ENCODE measurements at regions not wholly inside any gene's neighbourhood (a gene's known extent, or its start where the extent isn't known, plus 50 kb on each side); places are given as distances from the start of the nearest gene placed in this dataset.
"Not testable (repeated sequence)": the region's sequence is repeated elsewhere in the genome, so short reads cannot be mapped to it uniquely, and the experiment has no call there.

DNA sequence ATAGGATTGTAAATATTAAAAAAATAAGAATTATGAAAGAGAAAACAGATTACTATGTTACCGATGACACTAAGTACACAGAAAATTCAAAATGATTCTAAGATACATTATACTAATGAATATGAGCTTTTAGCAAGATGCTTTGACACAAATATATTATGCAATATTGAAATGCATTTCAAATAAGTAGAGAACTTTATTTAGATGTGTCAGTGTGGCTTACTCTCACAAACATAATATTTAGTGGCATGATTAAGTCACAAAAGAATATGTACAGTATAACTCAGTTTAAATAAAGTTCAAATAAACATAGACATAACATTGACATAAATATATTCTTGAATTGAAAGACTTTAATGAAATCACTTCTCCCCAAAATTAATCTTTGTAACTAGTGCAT lies 172.7 kb upstream of the ZNG1F start:
- TF ChIP-seq POLR2A (IDR thresholded peaks at IDR 0.05; ENCODE audit: low read length); GATA1 (IDR thresholded peaks at IDR 0.05; ENCODE audit: low read depth, low read length): not testable (repeated sequence)
